NCI-H748 treated with DMSO at 0.1 percent for 48 hours (cell line): ENCODE measurements at regions not wholly inside any gene's neighbourhood (a gene's known extent, or its start where the extent isn't known, plus 50 kb on each side); places are given as distances from the start of the nearest gene placed in this dataset.

Source experiments
- DNase-seq: peaks from one replicate; lab custom pipeline; 2025; lab: John Stamatoyannopoulos, UW

- DNase-seq: no peak
These were observed 419.1 kb upstream of the BOD1L1 start for GRCh38 chr4:14046642-14047041.

DNA sequence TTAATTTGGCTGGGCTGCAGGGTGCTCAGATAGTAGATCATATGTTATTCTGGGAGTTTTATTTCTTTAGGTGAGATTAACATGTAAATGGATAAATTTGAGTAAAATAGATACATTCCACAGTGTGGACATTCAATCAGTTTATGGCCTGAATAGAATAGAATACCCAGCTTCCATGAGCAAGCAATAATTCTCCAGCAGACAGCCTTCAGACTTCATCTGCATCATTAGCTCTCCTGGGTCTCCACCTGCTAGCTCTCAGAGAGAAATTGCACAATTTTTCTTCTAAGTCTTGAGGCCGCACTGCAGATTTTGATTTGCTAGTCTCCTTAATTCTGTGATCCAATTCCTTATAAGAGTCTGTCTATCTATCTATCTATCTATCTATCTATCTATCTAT is 420.3 kb upstream of the BOD1L1 start:
- DNase-seq: no peak

GRCh38 chr4:14049946-14050345 is 422.4 kb upstream of the BOD1L1 start:
- no peak for DNase-seq

- no peak for DNase-seq
These were observed 425.8 kb upstream of the BOD1L1 start for GRCh38 chr4:14053291-14053690.

DNA sequence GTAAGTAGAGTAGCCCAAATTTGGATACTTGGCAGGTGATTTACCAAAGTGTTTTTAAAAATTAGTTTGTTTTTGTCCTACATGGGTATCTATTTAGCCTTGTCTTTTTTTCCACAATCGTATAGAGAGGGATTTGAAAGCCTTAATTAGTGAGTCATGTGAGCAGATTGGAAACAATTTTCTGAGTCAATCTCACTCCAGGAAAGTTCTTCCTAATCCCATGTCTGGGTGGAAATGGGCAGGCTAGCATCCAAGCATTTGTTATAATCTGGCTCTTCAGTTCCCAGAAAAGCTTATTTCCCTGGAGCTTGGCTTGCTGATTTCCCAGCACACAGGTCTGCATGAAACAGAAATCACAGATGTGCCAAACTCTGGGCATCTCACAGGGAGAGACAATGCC is 426.9 kb upstream of the BOD1L1 start:
- DNase-seq: no peak

GRCh38 chr4:14059006-14059405 is 431.5 kb upstream of the BOD1L1 start:
- no peak for DNase-seq

GRCh38 chr4:14064984-14065383 is 437.5 kb upstream of the BOD1L1 start:
- no peak for DNase-seq

GRCh38 chr4:14065406-14065805 is 437.9 kb upstream of the BOD1L1 start:
- no peak for DNase-seq

DNA sequence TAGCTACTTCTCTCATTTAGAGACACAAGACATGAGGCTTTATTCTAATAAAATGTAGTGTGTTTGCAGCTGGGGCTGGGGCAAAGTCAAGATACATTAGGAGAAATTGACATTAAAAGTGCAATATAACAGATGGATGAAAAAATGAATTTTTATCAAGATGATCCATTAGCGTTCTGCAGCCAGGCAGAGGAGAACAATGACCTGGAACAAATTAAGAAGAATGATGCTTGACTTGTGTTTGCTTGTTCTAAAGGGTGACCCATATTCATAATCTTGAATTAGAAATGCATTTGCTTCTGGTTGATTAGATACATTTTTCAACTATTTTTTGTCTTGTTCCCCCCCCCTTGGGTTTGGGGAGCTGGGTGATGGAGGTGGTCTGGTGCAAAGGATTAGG is 439.5 kb upstream of the BOD1L1 start:
- no peak for DNase-seq

DNA sequence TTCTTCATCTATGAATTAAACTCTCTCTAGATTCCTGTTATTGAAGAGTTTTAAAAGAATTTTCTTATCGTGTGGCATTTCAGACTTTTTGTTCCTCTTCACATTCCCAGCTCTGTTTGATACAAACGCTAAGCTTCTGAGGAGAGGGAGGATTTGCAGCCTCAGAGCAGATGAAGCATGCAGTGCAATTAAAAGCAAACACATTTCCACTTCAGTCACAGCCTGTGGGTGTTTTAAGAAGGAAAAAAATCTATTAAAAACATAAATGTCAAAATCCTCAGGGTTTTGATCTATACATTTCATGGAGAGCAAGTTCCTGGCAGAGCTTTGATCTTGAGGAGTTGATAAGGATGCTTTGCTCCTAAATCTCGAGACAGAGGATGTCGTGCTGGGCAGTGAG is 442.4 kb upstream of the BOD1L1 start:
- no peak for DNase-seq

DNA sequence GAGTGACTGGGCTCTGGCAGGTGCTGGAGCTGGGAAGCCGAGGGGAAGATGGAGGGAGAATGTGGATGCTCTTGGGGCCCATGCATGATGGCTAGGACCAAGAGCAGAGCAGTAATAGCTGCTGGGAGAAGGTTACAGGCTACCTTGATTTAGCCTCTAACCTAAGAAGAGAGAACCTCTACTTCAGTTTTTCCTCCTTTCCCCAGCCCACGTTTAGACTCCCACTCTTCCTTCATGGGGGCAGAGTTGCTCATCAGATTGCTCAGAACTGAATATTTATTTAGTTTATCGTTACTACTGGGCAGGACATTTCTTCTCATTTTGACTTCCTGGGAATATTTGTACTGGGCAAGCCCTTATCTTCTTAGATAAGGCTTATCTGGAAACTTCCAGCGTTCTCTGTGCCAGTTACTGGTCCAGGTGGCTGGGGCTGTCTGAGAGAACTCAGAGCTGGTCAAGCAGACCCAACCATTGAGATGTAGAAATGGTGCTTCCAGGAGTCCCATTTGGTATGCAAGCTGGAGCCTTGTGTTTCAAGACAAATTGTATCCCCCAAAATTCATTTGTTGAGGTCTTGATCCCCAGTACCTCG is 442.9 kb upstream of the BOD1L1 start:
- no peak for DNase-seq

GRCh38 chr4:14072506-14072905 is 445.0 kb upstream of the BOD1L1 start:
- DNase-seq: no peak

GRCh38 chr4:14076776-14077175 is 449.3 kb upstream of the BOD1L1 start:
- no peak for DNase-seq

DNA sequence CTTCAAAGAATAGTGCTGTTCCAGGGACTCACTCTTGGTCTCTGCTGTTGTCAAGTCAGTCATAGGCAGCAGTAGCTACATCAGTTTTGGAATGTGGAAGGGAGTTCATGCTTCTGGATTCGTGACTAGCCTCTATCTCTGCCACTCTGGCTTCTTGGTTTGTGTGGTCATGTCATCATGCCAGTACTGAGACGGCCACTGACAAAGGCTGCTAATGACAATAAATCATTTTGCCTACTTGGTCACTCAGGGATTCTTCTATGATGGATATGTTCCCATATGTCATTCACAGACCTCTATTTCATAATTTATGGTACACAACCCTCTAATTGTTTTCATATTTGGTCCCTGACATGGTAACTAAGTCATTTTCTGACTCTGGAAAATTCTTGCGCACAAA is 450.8 kb upstream of the BOD1L1 start:
- no peak for DNase-seq

GRCh38 chr4:14079601-14080000 is 452.1 kb upstream of the BOD1L1 start:
- DNase-seq: no peak

DNA sequence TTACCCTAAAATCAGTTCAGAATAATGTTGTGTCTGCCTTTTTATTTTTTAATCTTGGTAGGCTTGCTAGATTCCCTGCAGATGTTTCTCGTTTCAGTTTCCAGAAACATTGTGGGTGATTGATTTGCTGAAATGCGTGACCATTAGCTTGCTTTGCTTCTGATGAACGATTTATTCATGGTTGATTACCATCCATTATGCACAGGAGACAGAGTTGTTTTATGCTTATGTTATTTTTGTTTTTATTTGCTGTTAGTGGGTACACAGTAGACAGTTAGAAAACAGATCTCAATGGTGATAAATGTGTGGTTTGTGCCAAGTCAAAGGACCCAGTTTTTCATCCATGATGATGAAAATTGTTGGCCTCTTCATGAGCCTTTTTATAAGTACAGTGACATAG is 455.6 kb upstream of the BOD1L1 start:
- no peak for DNase-seq

DNA sequence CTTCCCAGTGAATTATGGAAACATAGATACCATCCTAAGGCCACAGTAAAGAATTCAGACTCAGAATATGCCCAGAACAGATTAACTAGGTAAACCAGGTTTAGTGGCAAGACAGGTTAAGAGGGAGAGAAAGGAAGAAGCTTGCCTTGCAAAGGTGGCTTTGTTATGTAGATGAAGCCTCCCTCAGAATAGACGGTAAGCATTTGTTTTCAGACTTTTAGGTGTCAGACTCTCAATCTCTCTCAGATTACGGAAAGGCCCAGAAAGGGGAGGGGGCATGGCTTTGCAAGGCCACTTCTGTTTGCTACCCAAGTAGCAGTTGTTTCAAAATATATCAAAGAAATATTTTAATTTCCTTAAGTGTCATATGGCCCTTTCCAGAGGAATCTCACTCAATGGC is 457.1 kb upstream of the BOD1L1 start:
- DNase-seq: no peak

DNA sequence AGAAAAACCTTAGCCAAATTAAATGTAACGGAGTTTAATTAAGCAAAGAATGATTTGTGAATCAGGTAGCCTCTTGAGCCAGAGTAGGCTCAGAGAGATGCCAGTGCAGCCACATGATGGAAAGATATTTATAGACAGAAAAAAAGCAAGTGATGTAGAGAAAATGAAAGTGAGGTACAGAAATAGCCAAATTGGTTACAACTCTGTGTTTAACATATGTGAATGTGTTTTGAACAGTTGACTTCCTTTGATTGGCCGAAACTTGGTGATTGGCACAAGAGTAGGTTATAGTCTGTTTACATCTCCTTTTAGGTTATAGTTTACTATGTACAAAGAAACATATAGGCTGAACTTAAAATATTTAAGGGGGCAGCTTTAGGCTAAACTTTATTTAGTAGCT is 459.9 kb upstream of the BOD1L1 start:
- DNase-seq: no peak

GRCh38 chr4:14087921-14088320 is 460.4 kb upstream of the BOD1L1 start:
- no peak for DNase-seq

GRCh38 chr4:14091531-14091930 is 464.0 kb upstream of the BOD1L1 start:
- DNase-seq: no peak

GRCh38 chr4:14091966-14092365 is 464.4 kb upstream of the BOD1L1 start:
- DNase-seq: no peak

DNA sequence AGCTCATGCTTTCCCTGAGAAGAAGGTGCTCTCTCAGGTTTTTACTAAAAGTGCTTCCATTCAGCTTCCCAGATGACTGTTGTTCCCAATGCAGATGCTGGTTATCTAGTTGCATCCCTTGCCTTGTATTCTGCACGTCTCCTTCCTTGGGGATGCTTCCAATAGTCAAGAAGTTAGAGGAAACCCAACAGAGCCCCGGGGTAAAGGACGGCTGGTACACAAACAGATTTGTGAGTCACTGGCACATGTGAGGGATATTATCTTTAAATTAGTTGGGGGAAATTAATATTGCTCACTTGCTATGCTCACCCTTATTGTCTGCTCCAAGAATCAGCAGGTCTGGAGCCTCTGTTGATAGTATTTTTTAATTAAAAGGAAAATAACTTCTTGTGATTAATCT is 465.2 kb upstream of the BOD1L1 start:
- DNase-seq: no peak

GRCh38 chr4:14095831-14096230 is 468.3 kb upstream of the BOD1L1 start:
- DNase-seq: no peak

- DNase-seq: no peak
These were observed 469.0 kb upstream of the BOD1L1 start for GRCh38 chr4:14096396-14096965.

DNA sequence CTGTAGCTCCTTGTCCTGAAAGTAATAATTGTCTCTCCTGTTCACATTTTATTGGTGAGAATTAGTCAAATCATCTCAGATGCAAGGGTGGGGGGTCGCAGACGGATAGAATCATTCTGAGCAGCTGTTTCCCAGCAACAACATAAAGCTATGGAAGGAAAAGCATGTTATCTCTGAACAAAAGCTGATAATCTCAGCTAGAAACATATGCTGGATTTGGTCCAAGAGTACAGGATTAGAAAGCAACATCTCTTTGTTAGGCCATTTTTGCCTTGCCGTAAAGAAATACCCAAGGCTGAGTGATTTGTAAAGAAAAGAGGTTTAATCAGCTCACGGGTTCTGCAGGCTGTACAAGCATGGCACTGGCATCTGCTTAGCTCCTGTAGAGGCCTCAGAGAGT is 472.8 kb upstream of the BOD1L1 start:
- DNase-seq: no peak
